ENCODE measurements at regions not wholly inside any gene's neighbourhood (a gene's known extent, or its start where the extent isn't known, plus 50 kb on each side); places are given as distances from the start of the nearest gene placed in this dataset.

GRCh38 chr5:143491646-143492045 is 88.2 kb upstream of the NR3C1 start:
- ATAC-seq, result no peak
- Histone ChIP-seq H3K4me1 (peaks cover 0 to 22% (median 4%) of the 10 kb centered on the region in 3 donors), H3K27me3 (no peaks in the 10 kb centered on the region), H3K36me3 (no peaks in the 10 kb centered on the region), H3K27ac (no peak overlapping the region), H3K9me3 (no peaks in the 10 kb centered on the region), H3K4me3 (no peak overlapping the region)
- 86 to 100% methylated on average over 2 to 3 of the region's 3 CpGs for WGBS, 2 donors (ENCODE audit: low coverage in 1 of 2)
- TF ChIP-seq EP300 (IDR thresholded peaks at IDR 0.05), result no peak
- TF ChIP-seq POLR2A (IDR thresholded peaks at IDR 0.05), result no peak
- TF ChIP-seq CTCF (IDR thresholded peaks at IDR 0.05), result no peak
- TF ChIP-seq POLR2AphosphoS5 (IDR thresholded peaks at IDR 0.05), result no peak

GRCh38 chr5:143488381-143488780 is 84.9 kb upstream of the NR3C1 start:
- H3K9me3 ChIP-seq, result no peaks in the 10 kb centered on the region
- no peaks in the 10 kb centered on the region for H3K36me3 ChIP-seq
- no peaks in the 10 kb centered on the region for H3K27me3 ChIP-seq
- WGBS, 2 donors (ENCODE audit: low coverage in 1 of 2), result 45 to 48% methylated on average over 3 of the region's 3 CpGs
- no peak overlapping the region for H3K27ac ChIP-seq
- no peak overlapping the region for H3K4me3 ChIP-seq
- H3K4me1 ChIP-seq, result peaks cover 0 to 3% (median 0%) of the 10 kb centered on the region in 3 donors
- no peak for TF ChIP-seq EP300 (IDR thresholded peaks at IDR 0.05)
- no peak for TF ChIP-seq POLR2AphosphoS5 (IDR thresholded peaks at IDR 0.05)
- TF ChIP-seq POLR2A (IDR thresholded peaks at IDR 0.05), result no peak
- TF ChIP-seq CTCF (IDR thresholded peaks at IDR 0.05), result no peak
- ATAC-seq, result no peak

- ATAC-seq, result no peak
- Histone ChIP-seq H3K27me3 (no peaks in the 10 kb centered on the region), H3K4me3 (no peak overlapping the region), H3K4me1 (peaks cover 0 to 11% (median 0%) of the 10 kb centered on the region in 3 donors), H3K27ac (no peak overlapping the region), H3K9me3 (no peaks in the 10 kb centered on the region), H3K36me3 (no peaks in the 10 kb centered on the region)
- TF ChIP-seq POLR2A (IDR thresholded peaks at IDR 0.05) (no peak), EP300 (IDR thresholded peaks at IDR 0.05) (no peak), POLR2AphosphoS5 (IDR thresholded peaks at IDR 0.05) (no peak)
- WGBS, 2 donors (ENCODE audit: low coverage in 1 of 2), result 67 to 88% methylated on average over 1 of the region's 1 CpG
Observed at GRCh38 chr5:143484601-143485000, 81.1 kb upstream of the NR3C1 start.

GRCh38 chr5:143481697-143482531 is 78.4 kb upstream of the NR3C1 start:
- Histone ChIP-seq H3K27ac (no peak overlapping the region), H3K4me1 (peaks cover 0 to 11% (median 0%) of the 10 kb centered on the region in 3 donors), H3K36me3 (no peaks in the 10 kb centered on the region), H3K9me3 (no peaks in the 10 kb centered on the region), H3K27me3 (no peaks in the 10 kb centered on the region), H3K4me3 (no peak overlapping the region)
- 86 to 88% methylated on average over 4 of the region's 4 CpGs for WGBS, 2 donors (ENCODE audit: low coverage in 1 of 2)
- TF ChIP-seq POLR2AphosphoS5 (IDR thresholded peaks at IDR 0.05) (no peak), POLR2A (IDR thresholded peaks at IDR 0.05) (no peak), CTCF (IDR thresholded peaks at IDR 0.05) (no peak), EP300 (IDR thresholded peaks at IDR 0.05) (no peak)
- no peak for ATAC-seq

GRCh38 chr5:143480001-143480400 is 76.5 kb upstream of the NR3C1 start:
- H3K27me3 ChIP-seq, result no peaks in the 10 kb centered on the region
- ATAC-seq, result no peak
- no peak overlapping the region for H3K27ac ChIP-seq
- no peaks in the 10 kb centered on the region for H3K36me3 ChIP-seq
- 82 to 86% methylated on average over 3 of the region's 3 CpGs for WGBS, 2 donors (ENCODE audit: low coverage in 1 of 2)
- H3K4me1 ChIP-seq, result peaks cover 0 to 11% (median 0%) of the 10 kb centered on the region in 3 donors
- no peaks in the 10 kb centered on the region for H3K9me3 ChIP-seq
- no peak overlapping the region for H3K4me3 ChIP-seq
- TF ChIP-seq POLR2A (IDR thresholded peaks at IDR 0.05), result no peak
- no peak for TF ChIP-seq EP300 (IDR thresholded peaks at IDR 0.05)

- WGBS, 2 donors (ENCODE audit: low coverage in 1 of 2), result 88 to 100% methylated on average over 1 of the region's 1 CpG
- no peak for ATAC-seq
- Histone ChIP-seq H3K4me1 (peaks cover 0 to 11% (median 0%) of the 10 kb centered on the region in 3 donors), H3K27ac (no peak overlapping the region), H3K27me3 (no peaks in the 10 kb centered on the region), H3K9me3 (no peaks in the 10 kb centered on the region), H3K36me3 (no peaks in the 10 kb centered on the region), H3K4me3 (no peak overlapping the region)
- TF ChIP-seq EP300 (IDR thresholded peaks at IDR 0.05), result no peak
- TF ChIP-seq POLR2A (IDR thresholded peaks at IDR 0.05), result no peak
- TF ChIP-seq CTCF (IDR thresholded peaks at IDR 0.05), result no peak
- no peak for TF ChIP-seq POLR2AphosphoS5 (IDR thresholded peaks at IDR 0.05)
Observed at GRCh38 chr5:143479394-143479793, 75.9 kb upstream of the NR3C1 start.

All from gastroesophageal sphincter (tissue), 4 donors.